Endothelial cell of umbilical vein (primary cell): ENCODE measurements at regions not wholly inside any gene's neighbourhood (a gene's known extent, or its start where the extent isn't known, plus 50 kb on each side); places are given as distances from the start of the nearest gene placed in this dataset.

Experiments
- BruUV-seq: library from RNA; stranded (reverse); fragments of 400-500 nt; replicated peaks from 2 replicates; lab custom pipeline; 2021; lab: Mats Ljungman, UMichigan
- CTCF ChIA-PET: fragments of 300-600, 350-600 bp; sonication (Branson Sonifier 250); formaldehyde crosslinking; loops from one replicate; lab custom pipeline; 2021; ENCODE audit warnings: antibody characterized with exemption, inconsistent platforms; lab: Charles Lee
- POLR2A ChIA-PET: fragments of 300-600, 350-600 bp; sonication (Branson Sonifier 250); formaldehyde crosslinking; loops from one replicate; lab custom pipeline; 2021; ENCODE audit warnings: antibody characterized with exemption, inconsistent platforms; lab: Charles Lee
- DNase-seq: peaks from one replicate; pipeline ENCODE4 v3.0.0-alpha.2; 2011; ENCODE audit warnings: low read depth, low spot score
- FAIRE-seq: peaks from 2 replicates; lab custom pipeline; 2011; peaks lifted over from hg19 to GRCh38; lab: Jason Lieb, UNC
- H2AFZ ChIP-seq: 2 replicates; pipeline ENCODE4 v1.6.0; 2012; ENCODE audit warnings: low read depth, low read length, control low read depth, inconsistent platforms
- H3K27ac ChIP-seq: 2 replicates; pipeline ENCODE4 v1.5.1; 2011; ENCODE audit warnings: low read depth, mild to moderate bottlenecking, control low read depth, low read length, moderate library complexity; ENCODE audit not compliant: insufficient read depth
- H3K27me3 ChIP-seq, 2 experiments: 2 replicates each; pipeline versions ENCODE4 v1.6.0 to v1.6.1; 2011; ENCODE audit warnings: low read length in 2 of 2, mixed read lengths in 1 of 2; ENCODE audit not compliant: control insufficient read depth in 2 of 2, insufficient read depth in 2 of 2
- H3K36me3 ChIP-seq, 2 experiments: 2 replicates in 1 of 2; 3 replicates in 1 of 2; pipeline ENCODE4 v1.5.1; 2011; ENCODE audit warnings: low read length in 2 of 2, mild to moderate bottlenecking in 1 of 2, moderate library complexity in 1 of 2; ENCODE audit not compliant: control insufficient read depth in 2 of 2, insufficient read depth in 2 of 2; ENCODE audit errors: extremely low read depth in 1 of 2
- H3K4me1 ChIP-seq: 3 replicates; pipeline ENCODE4 v1.5.1; 2011; ENCODE audit warnings: mild to moderate bottlenecking, low read length; ENCODE audit not compliant: control insufficient read depth, insufficient read depth; ENCODE audit errors: extremely low read depth
- H3K4me2 ChIP-seq: 2 replicates; pipeline ENCODE4 v1.6.1; 2011; ENCODE audit warnings: low read length, control low read depth, mixed read lengths; ENCODE audit not compliant: insufficient read depth
- H3K4me3 ChIP-seq, 3 experiments: fragments of 200-600 bp in 1 of 3; sonication (generic), shearing (Covaris generic) in 1 of 3; replicated peaks in 1 of 3; 2 replicates each; pipeline ENCODE4 v1.5.1; 2011 to 2016; ENCODE audit warnings: control low read depth in 3 of 3, low read length in 3 of 3, mild to moderate bottlenecking in 2 of 3, inconsistent platforms in 1 of 3, low read depth in 1 of 3, moderate library complexity in 1 of 3; ENCODE audit not compliant: insufficient read depth in 1 of 3
- H3K79me2 ChIP-seq: 2 replicates; pipeline ENCODE4 v1.6.0; 2012; ENCODE audit warnings: low read length, inconsistent platforms; ENCODE audit not compliant: control insufficient read depth, insufficient read depth
- H3K9ac ChIP-seq: replicated peaks from 2 replicates; pipeline ENCODE3; 2011; ENCODE audit warnings: low read length, control low read depth; ENCODE audit not compliant: insufficient read depth; ENCODE audit errors: extremely low read depth
- H3K9me1 ChIP-seq: replicated peaks from 3 replicates; pipeline ENCODE4 v1.6.0; 2011; ENCODE audit warnings: mild to moderate bottlenecking, low read length; ENCODE audit not compliant: control insufficient read depth, insufficient read depth; ENCODE audit errors: extremely low read depth
- H3K9me3 ChIP-seq: replicated peaks from 2 replicates; pipeline ENCODE4 v1.5.1; 2012; ENCODE audit warnings: low read length, inconsistent platforms; ENCODE audit not compliant: control insufficient read depth, insufficient read depth
- H4K20me1 ChIP-seq: replicated peaks from 2 replicates; pipeline ENCODE3; 2011; ENCODE audit warnings: mild to moderate bottlenecking, low read length; ENCODE audit not compliant: control insufficient read depth, insufficient read depth; ENCODE audit errors: extremely low read depth
- CTCF ChIP-seq, 2 donors: IDR thresholded peaks; 1 replicate in 1 of 2; 2 replicates in 1 of 2; pipeline ENCODE4 v1.5.1; 2011; ENCODE audit warnings: low read length in 2 of 2, mild to moderate bottlenecking in 2 of 2, moderate library complexity in 2 of 2, control low read depth in 1 of 2, inconsistent platforms in 1 of 2, low read depth in 1 of 2; ENCODE audit not compliant: insufficient read depth in 1 of 2; ENCODE audit errors: extremely low read depth in 1 of 2
- EZH2 ChIP-seq: IDR thresholded peaks from 2 replicates; pipeline ENCODE4 v1.6.1; 2012; ENCODE audit warnings: borderline replicate concordance, low read depth, mild to moderate bottlenecking, moderate library complexity, low read length, inconsistent platforms; ENCODE audit not compliant: severe bottlenecking
- FOS ChIP-seq: IDR thresholded peaks from 2 replicates; pipeline ENCODE4 v1.6.1; 2011; ENCODE audit warnings: mild to moderate bottlenecking, low read length, moderate library complexity, borderline replicate concordance; ENCODE audit not compliant: insufficient read depth
- GATA2 ChIP-seq: IDR thresholded peaks from 2 replicates; pipeline ENCODE4 v1.7.0; 2011; ENCODE audit warnings: low read depth, mild to moderate bottlenecking, moderate library complexity, mixed read lengths, low read length; ENCODE audit not compliant: insufficient read length, insufficient read depth
- JUN ChIP-seq: IDR thresholded peaks from 2 replicates; pipeline ENCODE4 v1.6.1; 2011; ENCODE audit warnings: borderline replicate concordance, low read depth; ENCODE audit not compliant: insufficient read length, insufficient read depth
- MAX ChIP-seq: IDR thresholded peaks from 2 replicates; pipeline ENCODE4 v1.6.1; 2011; ENCODE audit not compliant: insufficient read depth, insufficient read length
- MYC ChIP-seq: IDR thresholded peaks from one replicate; pipeline ENCODE4 v1.6.1; 2011; ENCODE audit warnings: mild to moderate bottlenecking, low read depth, low read length
- POLR2A ChIP-seq: IDR thresholded peaks from 2 replicates; pipeline ENCODE4 v1.6.1; 2012; ENCODE audit warnings: low read depth, mild to moderate bottlenecking, control low read depth, low read length
- POLR2AphosphoS5 ChIP-seq: IDR thresholded peaks from 2 replicates; pipeline ENCODE4 v1.6.1; 2012; ENCODE audit warnings: low read depth, mild to moderate bottlenecking, control low read depth, low read length, moderate library complexity; ENCODE audit not compliant: insufficient read depth
- dilution Hi-C: fragments of 300-500 bp; cut with MboI; formaldehyde crosslinking; loops from one replicate; pipeline ENCODE4 v1.15.0; 2019; ENCODE audit warnings: low sequenced_read_pairs; ENCODE audit not compliant: extremely low pct_ligation_motif_present
- intact Hi-C: fragments of 100-400 bp; cut with micrococcal nuclease; formaldehyde crosslinking; loops from one replicate; pipeline ENCODE4 v1.10.0; 2022

GRCh38 chr5:98372351-98372750 is 401.1 kb upstream of the RGMB start:
- CTCF ChIA-PET: interaction anchor here (1.3 kb wide), 1 partner anchor 396 kb away, joined by 3 read pairs; no protein-coding TSS in a partner anchor
- peaks cover 6% of the 10 kb centered on the region for H3K4me1 ChIP-seq
- H3K4me3 ChIP-seq: no peak overlapping the region
- dilution Hi-C loops (no loop called here), intact Hi-C loops (no loop called here)
- no peaks in the 10 kb centered on the region for H3K27me3 ChIP-seq
- DNase-seq (no peak), FAIRE-seq (no peak)
- H3K4me2 ChIP-seq: no peak overlapping the region
- TF ChIP-seq POLR2AphosphoS5 (no peak), EZH2 (no peak), JUN (no peak), MYC (no peak), FOS (no peak), GATA2 (no peak), CTCF (IDR thresholded peaks at IDR 0.05; ENCODE audit: extremely low read depth in 1 of 2, insufficient read depth in 1 of 2, low read depth in 1 of 2, low read length in 2 of 2) (no peak), MAX (no peak), POLR2A (no peak)
- POLR2A ChIA-PET: no interaction called here
- no peaks in the 10 kb centered on the region for H3K9me3 ChIP-seq
- no peak overlapping the region for H2AFZ ChIP-seq
- BruUV-seq: no TSS peak
- no peaks in the 10 kb centered on the region for H3K36me3 ChIP-seq
- H4K20me1 ChIP-seq: no peaks in the 10 kb centered on the region
- no peaks in the 10 kb centered on the region for H3K79me2 ChIP-seq
- H3K27ac ChIP-seq: no peak overlapping the region
- H3K9me1 ChIP-seq: no peaks in the 10 kb centered on the region
- H3K9ac ChIP-seq: no peak overlapping the region
